Neutrophil (primary cell): ENCODE measurements at regions not wholly inside any gene's neighbourhood (a gene's known extent, or its start where the extent isn't known, plus 50 kb on each side); places are given as distances from the start of the nearest gene placed in this dataset.

Source experiments
- H3K27ac ChIP-seq: fragments of 200-600 bp; sonication (generic); 2 replicates; pipeline ENCODE4 v1.5.1; 2016; ENCODE audit warnings: mild to moderate bottlenecking, moderate library complexity
- H3K27me3 ChIP-seq: fragments of 200-600 bp; sonication (generic); 2 replicates; pipeline ENCODE4 v1.6.0; 2016; ENCODE audit warnings: mild to moderate bottlenecking
- H3K36me3 ChIP-seq: fragments of 200-600 bp; sonication (generic); 2 replicates; pipeline ENCODE4 v1.5.1; 2017
- H3K4me1 ChIP-seq, 2 experiments: fragments of 200-600 bp in 1 of 2; sonication (generic) in 1 of 2; 1 replicate in 1 of 2; 2 replicates in 1 of 2; pipeline versions ENCODE4 v1.5.1 to v1.6.1; 2013 to 2016; ENCODE audit warnings: low read depth in 1 of 2, low read length in 1 of 2, mild to moderate bottlenecking in 1 of 2, moderate library complexity in 1 of 2; ENCODE audit not compliant: control insufficient read depth in 1 of 2, insufficient read depth in 1 of 2
- H3K4me3 ChIP-seq, 2 experiments: fragments of 200-600 bp in 1 of 2; sonication (generic) in 1 of 2; 1 replicate in 1 of 2; 2 replicates in 1 of 2; pipeline ENCODE4 v1.5.1; 2013 to 2016; ENCODE audit warnings: low read depth in 1 of 2, low read length in 1 of 2, mild to moderate bottlenecking in 1 of 2, moderate library complexity in 1 of 2
- H3K9me3 ChIP-seq: fragments of 200-600 bp; sonication (generic); 2 replicates; pipeline ENCODE4 v1.5.1; 2016
- TF ChIP-seq, protein P1 (sequence below): fragments of 200-600 bp; sonication (generic); IDR thresholded peaks from 2 replicates; pipeline ENCODE4 v1.5.1; 2016; ENCODE audit warnings: antibody characterized with exemption

GRCh38 chr6:9515633-9516606 is 899.0 kb downstream of the TFAP2A start:
- no peaks in the 10 kb centered on the region for H3K27me3 ChIP-seq
- no peaks in the 10 kb centered on the region for H3K36me3 ChIP-seq
- TF ChIP-seq, protein P1, sequence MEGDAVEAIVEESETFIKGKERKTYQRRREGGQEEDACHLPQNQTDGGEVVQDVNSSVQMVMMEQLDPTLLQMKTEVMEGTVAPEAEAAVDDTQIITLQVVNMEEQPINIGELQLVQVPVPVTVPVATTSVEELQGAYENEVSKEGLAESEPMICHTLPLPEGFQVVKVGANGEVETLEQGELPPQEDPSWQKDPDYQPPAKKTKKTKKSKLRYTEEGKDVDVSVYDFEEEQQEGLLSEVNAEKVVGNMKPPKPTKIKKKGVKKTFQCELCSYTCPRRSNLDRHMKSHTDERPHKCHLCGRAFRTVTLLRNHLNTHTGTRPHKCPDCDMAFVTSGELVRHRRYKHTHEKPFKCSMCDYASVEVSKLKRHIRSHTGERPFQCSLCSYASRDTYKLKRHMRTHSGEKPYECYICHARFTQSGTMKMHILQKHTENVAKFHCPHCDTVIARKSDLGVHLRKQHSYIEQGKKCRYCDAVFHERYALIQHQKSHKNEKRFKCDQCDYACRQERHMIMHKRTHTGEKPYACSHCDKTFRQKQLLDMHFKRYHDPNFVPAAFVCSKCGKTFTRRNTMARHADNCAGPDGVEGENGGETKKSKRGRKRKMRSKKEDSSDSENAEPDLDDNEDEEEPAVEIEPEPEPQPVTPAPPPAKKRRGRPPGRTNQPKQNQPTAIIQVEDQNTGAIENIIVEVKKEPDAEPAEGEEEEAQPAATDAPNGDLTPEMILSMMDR: no peak
- H3K4me3 ChIP-seq: no peak overlapping the region
- H3K9me3 ChIP-seq: no peaks in the 10 kb centered on the region
- H3K27ac ChIP-seq: no peak overlapping the region
- H3K4me1 ChIP-seq: no peaks in the 10 kb centered on the region

DNA sequence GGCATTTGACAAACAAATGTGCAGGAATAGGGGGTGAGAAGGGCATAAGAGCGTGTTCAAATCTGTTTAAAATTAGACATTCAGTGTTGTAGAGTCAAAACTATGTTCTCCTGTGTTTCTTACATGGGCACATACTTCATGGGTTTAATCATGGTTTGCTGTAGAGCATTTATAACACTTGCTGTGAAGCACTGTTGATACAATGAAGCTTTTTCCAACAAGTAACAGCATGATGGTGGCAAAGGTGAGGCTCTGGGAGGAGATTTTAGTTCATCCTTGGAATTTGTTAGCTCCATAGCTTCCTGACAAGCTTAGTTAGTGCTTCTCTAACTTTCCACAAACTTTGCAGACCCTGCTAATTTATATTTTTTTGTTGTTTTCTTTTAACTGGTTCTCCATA is 900.7 kb downstream of the TFAP2A start:
- H3K9me3 ChIP-seq: no peaks in the 10 kb centered on the region
- H3K36me3 ChIP-seq: no peaks in the 10 kb centered on the region
- no peak overlapping the region for H3K27ac ChIP-seq
- H3K27me3 ChIP-seq: no peaks in the 10 kb centered on the region
- TF ChIP-seq, protein P1: no peak
- H3K4me1 ChIP-seq: no peaks in the 10 kb centered on the region
- H3K4me3 ChIP-seq: no peak overlapping the region

GRCh38 chr6:9511157-9511556 is 903.7 kb downstream of the TFAP2A start:
- no peaks in the 10 kb centered on the region for H3K27me3 ChIP-seq
- TF ChIP-seq, protein P1: no peak
- no peak overlapping the region for H3K27ac ChIP-seq
- no peaks in the 10 kb centered on the region for H3K4me1 ChIP-seq
- H3K9me3 ChIP-seq: no peaks in the 10 kb centered on the region
- H3K4me3 ChIP-seq: no peak overlapping the region
- H3K36me3 ChIP-seq: no peaks in the 10 kb centered on the region

DNA sequence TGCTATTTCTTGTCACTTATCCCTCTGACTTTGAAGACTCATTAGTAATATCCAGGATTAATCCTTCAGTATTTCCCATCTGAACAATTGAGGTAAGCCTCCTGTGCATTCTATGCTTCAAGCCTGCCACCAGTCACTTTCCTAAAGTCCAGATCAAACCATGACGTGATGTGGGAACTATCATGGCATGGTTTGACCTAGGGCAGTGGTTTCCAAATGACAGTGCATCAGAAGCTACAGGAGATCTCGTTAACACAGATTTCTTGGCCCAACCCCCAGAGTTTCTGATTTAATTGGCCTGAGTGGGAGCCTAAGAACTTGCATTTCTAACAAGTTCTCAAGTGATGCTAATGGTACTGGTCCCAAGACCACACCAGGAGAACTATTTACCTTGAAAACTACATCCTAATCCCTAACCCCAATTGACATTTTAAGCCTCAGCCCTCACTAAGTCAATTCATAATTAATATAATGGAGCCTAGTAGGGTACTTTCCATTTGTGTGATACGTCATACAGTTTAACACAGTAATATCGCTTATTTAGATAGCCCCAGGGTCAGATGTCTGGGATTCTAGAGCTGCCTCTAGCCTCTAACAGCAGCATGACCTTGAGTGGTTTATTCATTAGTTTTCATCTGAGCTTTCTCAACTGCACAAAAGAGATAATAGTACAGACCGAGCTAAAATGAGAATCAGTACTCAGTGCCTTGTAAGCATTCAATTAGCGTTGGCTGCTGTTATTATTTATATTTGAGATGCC is 907.6 kb downstream of the TFAP2A start:
- H3K27me3 ChIP-seq: no peaks in the 10 kb centered on the region
- H3K4me3 ChIP-seq: no peak overlapping the region

GRCh38 chr6:9504191-9504590 is 910.7 kb downstream of the TFAP2A start:
- H3K27me3 ChIP-seq: no peaks in the 10 kb centered on the region
- H3K9me3 ChIP-seq: no peaks in the 10 kb centered on the region
- H3K36me3 ChIP-seq: no peaks in the 10 kb centered on the region
- H3K27ac ChIP-seq: no peak overlapping the region
- H3K4me3 ChIP-seq: no peak overlapping the region
- H3K4me1 ChIP-seq: no peaks in the 10 kb centered on the region
- TF ChIP-seq, protein P1: no peak

More for the DNA sequence above, 907.6 kb downstream of the TFAP2A start:
- no peaks in the 10 kb centered on the region for H3K36me3 ChIP-seq
- TF ChIP-seq, protein P1: no peak
- H3K9me3 ChIP-seq: no peaks in the 10 kb centered on the region
- no peaks in the 10 kb centered on the region for H3K4me1 ChIP-seq
- no peak overlapping the region for H3K27ac ChIP-seq
